NB4 (cell line): ENCODE measurements at regions not wholly inside any gene's neighbourhood (a gene's known extent, or its start where the extent isn't known, plus 50 kb on each side); places are given as distances from the start of the nearest gene placed in this dataset.

ENCODE experiments used
- DNase-seq: peaks from one replicate; pipeline ENCODE4 v3.0.0; 2010; ENCODE audit warnings: low read depth
- H3K4me3 ChIP-seq: one replicate; pipeline ENCODE4 v1.5.1; 2011; ENCODE audit warnings: mild to moderate bottlenecking, low read depth, low read length, moderate library complexity
- MAX ChIP-seq: IDR thresholded peaks from 2 replicates; pipeline ENCODE4 v1.6.1; 2011; ENCODE audit warnings: low read depth, low read length
- MYC ChIP-seq: IDR thresholded peaks from 2 replicates; pipeline ENCODE4 v1.6.1; 2011; ENCODE audit warnings: low read depth, low read length
- POLR2A ChIP-seq: IDR thresholded peaks from 2 replicates; pipeline ENCODE4 v1.6.1; 2011; ENCODE audit warnings: mild to moderate bottlenecking; ENCODE audit not compliant: insufficient read length; ENCODE audit errors: extremely low read depth
- TF ChIP-seq, protein P1 (sequence below): IDR thresholded peaks from one replicate; pipeline ENCODE4 v1.5.1; 2012; ENCODE audit warnings: low read depth, low read length

- TF ChIP-seq MAX, result no peak
- TF ChIP-seq POLR2A, result no peak
- TF ChIP-seq MYC, result no peak
- TF ChIP-seq, protein P1, sequence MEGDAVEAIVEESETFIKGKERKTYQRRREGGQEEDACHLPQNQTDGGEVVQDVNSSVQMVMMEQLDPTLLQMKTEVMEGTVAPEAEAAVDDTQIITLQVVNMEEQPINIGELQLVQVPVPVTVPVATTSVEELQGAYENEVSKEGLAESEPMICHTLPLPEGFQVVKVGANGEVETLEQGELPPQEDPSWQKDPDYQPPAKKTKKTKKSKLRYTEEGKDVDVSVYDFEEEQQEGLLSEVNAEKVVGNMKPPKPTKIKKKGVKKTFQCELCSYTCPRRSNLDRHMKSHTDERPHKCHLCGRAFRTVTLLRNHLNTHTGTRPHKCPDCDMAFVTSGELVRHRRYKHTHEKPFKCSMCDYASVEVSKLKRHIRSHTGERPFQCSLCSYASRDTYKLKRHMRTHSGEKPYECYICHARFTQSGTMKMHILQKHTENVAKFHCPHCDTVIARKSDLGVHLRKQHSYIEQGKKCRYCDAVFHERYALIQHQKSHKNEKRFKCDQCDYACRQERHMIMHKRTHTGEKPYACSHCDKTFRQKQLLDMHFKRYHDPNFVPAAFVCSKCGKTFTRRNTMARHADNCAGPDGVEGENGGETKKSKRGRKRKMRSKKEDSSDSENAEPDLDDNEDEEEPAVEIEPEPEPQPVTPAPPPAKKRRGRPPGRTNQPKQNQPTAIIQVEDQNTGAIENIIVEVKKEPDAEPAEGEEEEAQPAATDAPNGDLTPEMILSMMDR, result no peak
- no peak for DNase-seq
- H3K4me3 ChIP-seq, result no peak overlapping the region
These were observed 545.1 kb downstream of the PLPP3 start for GRCh38 chr1:56034222-56034621.

DNA sequence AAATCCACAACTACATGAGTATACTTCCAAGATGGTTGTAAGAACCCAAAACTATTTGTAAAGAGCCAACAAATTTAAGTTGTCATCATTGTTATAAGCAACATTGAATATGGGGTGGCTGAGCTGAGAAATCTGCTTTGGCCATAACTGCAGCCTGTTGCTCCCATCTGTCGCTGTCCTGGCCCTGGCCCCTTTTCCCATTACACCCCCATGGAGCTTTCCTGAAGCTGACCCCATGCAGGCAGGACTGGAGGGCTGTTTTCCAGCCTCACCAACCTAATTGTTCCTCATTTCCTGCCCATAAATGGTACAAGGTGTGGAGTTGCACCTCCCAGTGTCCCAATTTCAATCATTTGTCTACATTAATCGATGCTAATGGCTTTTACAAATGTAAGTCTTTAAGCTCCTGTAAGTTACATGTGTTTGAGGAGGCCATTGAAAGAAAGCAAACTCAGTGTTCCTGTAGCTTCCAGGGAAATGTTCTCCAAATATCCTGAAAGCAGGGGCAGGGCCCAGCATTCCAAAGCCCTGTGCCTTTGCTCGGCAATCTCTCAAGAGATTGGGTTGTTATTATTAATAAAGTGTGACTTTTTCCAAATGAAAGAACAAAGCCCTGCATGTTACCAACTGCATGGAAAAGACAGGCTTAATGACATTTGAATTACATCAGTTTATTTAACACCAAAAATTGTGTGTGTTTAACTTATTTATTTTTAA, 545.9 kb downstream of the PLPP3 start:
- TF ChIP-seq MYC, result no peak
- no peak for TF ChIP-seq POLR2A
- no peak for TF ChIP-seq MAX
- TF ChIP-seq, protein P1, result no peak
- no peak overlapping the region for H3K4me3 ChIP-seq
- no peak for DNase-seq

DNA sequence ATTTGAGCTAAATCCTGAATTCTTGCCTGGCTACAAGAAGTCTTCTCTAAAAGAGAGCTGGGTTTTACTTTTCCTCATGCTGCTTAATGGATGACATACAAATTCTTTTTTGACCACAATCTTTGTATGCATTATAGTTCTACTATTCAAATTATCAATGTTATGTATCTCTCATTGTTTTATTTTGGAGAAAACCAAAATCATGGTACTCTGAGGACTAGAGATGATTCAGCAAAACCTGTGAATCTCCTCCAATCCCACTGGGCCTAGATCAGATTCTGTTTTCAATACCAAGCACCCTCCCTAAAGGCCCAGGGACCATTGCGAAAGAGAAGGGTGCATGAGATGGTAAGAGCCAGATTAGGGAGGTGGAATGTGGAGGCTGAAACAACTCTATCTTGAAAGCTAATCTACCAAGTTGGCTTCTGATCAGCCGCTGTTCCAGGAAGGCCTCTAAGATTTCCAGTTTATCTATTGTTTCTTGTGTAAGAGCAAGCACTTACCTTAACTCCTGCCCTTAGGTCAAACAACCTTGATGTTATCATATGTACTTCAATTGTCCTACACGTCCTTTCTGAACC, 547.2 kb downstream of the PLPP3 start:
- TF ChIP-seq POLR2A, result no peak
- TF ChIP-seq MAX, result no peak
- TF ChIP-seq, protein P1, result no peak
- no peak for TF ChIP-seq MYC
- no peak overlapping the region for H3K4me3 ChIP-seq
- DNase-seq, result no peak

- TF ChIP-seq, protein P1, result no peak
- TF ChIP-seq MAX (no peak), POLR2A (no peak), MYC (no peak)
- H3K4me3 ChIP-seq, result no peak overlapping the region
- DNase-seq, result no peak
These were observed 548.4 kb downstream of the PLPP3 start for GRCh38 chr1:56031001-56031400.

GRCh38 chr1:56029319-56030003, 549.9 kb downstream of the PLPP3 start:
- no peak overlapping the region for H3K4me3 ChIP-seq
- DNase-seq, result no peak
- TF ChIP-seq POLR2A, result no peak

DNA sequence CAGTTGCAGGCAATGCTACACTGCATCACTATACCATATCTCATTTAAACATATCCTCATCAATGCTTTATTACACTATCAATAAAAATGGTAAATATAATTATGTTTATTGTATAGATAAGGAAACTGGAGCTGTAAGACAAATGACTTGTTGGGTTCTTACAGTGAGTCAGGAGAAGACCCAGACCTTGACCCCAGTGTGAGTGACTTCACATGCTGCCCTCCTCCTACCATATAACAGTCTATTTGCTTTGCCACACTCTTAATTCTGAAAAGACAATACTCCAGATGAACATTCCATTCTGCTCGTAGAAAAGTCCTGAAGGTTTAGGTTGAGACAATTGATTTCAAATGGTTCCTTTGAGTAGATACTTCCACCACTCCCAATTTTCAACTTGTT, 550.5 kb downstream of the PLPP3 start:
- no peak for DNase-seq
- H3K4me3 ChIP-seq, result no peak overlapping the region
- TF ChIP-seq, protein P1, result no peak
- TF ChIP-seq MAX (no peak), MYC (no peak), POLR2A (no peak)
